GM06990 (cell line): ENCODE measurements at regions not wholly inside any gene's neighbourhood (a gene's known extent, or its start where the extent isn't known, plus 50 kb on each side); places are given as distances from the start of the nearest gene placed in this dataset.

Experiments
- DNase-seq: peaks from one replicate; pipeline ENCODE4 v3.0.0-alpha.2; 2011; ENCODE audit not compliant: insufficient read length; ENCODE audit errors: extremely low read depth
- H3K27me3 ChIP-seq: replicated peaks from 2 replicates; pipeline ENCODE4 v1.6.0; 2011; ENCODE audit warnings: low read length; ENCODE audit not compliant: control insufficient read depth, insufficient read depth
- H3K36me3 ChIP-seq: 2 replicates; pipeline ENCODE4 v1.5.1; 2011; ENCODE audit warnings: low read length; ENCODE audit not compliant: control insufficient read depth, insufficient read depth
- H3K4me3 ChIP-seq: replicated peaks from 2 replicates; pipeline ENCODE4 v1.5.1; 2011; ENCODE audit warnings: low read depth, mild to moderate bottlenecking, control low read depth, low read length
- CTCF ChIP-seq: IDR thresholded peaks from 2 replicates; pipeline ENCODE4 v1.5.1; 2011; ENCODE audit warnings: low read length, control low read depth, mild to moderate bottlenecking, inconsistent platforms; ENCODE audit not compliant: insufficient read depth, poor library complexity, severe bottlenecking

GRCh38 chr18:78898635-78899034 lies 81.0 kb upstream of the SALL3 start:
- H3K27me3 ChIP-seq: no peaks in the 10 kb centered on the region
- no peak for TF ChIP-seq CTCF
- no peaks in the 10 kb centered on the region for H3K36me3 ChIP-seq
- H3K4me3 ChIP-seq: no peak overlapping the region
- DNase-seq: no peak

GRCh38 chr18:78899241-78899640 lies 80.4 kb upstream of the SALL3 start:
- no peaks in the 10 kb centered on the region for H3K27me3 ChIP-seq
- no peaks in the 10 kb centered on the region for H3K36me3 ChIP-seq
- no peak for TF ChIP-seq CTCF
- no peak overlapping the region for H3K4me3 ChIP-seq
- no peak for DNase-seq

- Histone ChIP-seq H3K27me3 (no peaks in the 10 kb centered on the region), H3K36me3 (no peaks in the 10 kb centered on the region), H3K4me3 (no peak overlapping the region)
- DNase-seq: no peak
- TF ChIP-seq CTCF: no peak
Measured at GRCh38 chr18:78900938-78901909, 78.4 kb upstream of the SALL3 start.

- Histone ChIP-seq H3K4me3 (no peak overlapping the region), H3K27me3 (no peaks in the 10 kb centered on the region), H3K36me3 (no peaks in the 10 kb centered on the region)
- no peak for TF ChIP-seq CTCF
- DNase-seq: no peak
Measured at GRCh38 chr18:78901923-78902794, 77.5 kb upstream of the SALL3 start.

GRCh38 chr18:78902795-78903435 lies 76.7 kb upstream of the SALL3 start:
- no peak for DNase-seq
- TF ChIP-seq CTCF: no peak
- H3K4me3 ChIP-seq: no peak overlapping the region
- H3K27me3 ChIP-seq: no peaks in the 10 kb centered on the region
- no peaks in the 10 kb centered on the region for H3K36me3 ChIP-seq
